ENCODE measurements at regions not wholly inside any gene's neighbourhood (a gene's known extent, or its start where the extent isn't known, plus 50 kb on each side); places are given as distances from the start of the nearest gene placed in this dataset.

GRCh38 chr9:108484468-108484867, 371.3 kb downstream of the ACTL7B start:
- H3K9me3 ChIP-seq (replicated peaks; ENCODE audit: control insufficient read depth, insufficient read depth, low read length) = no peaks in the 10 kb centered on the region
- no peak overlapping the region for H3K4me2 ChIP-seq (ENCODE audit: insufficient read depth, low read length)
- CTCF ChIA-PET = no interaction called here
- no peaks in the 10 kb centered on the region for H3K36me3 ChIP-seq (ENCODE audit: control insufficient read depth in 2 of 2, extremely low read depth in 1 of 2, insufficient read depth in 2 of 2, low read length in 2 of 2)
- H3K79me2 ChIP-seq (ENCODE audit: control insufficient read depth, insufficient read depth, low read length) = no peaks in the 10 kb centered on the region
- H3K27me3 ChIP-seq (ENCODE audit: control insufficient read depth in 2 of 2, insufficient read depth in 2 of 2, low read length in 2 of 2) = no peaks in the 10 kb centered on the region
- no peak overlapping the region for H3K4me3 ChIP-seq (replicated peaks in 1 of 3; ENCODE audit: insufficient read depth in 1 of 3, low read depth in 1 of 3, low read length in 3 of 3)
- no peak overlapping the region for H3K9ac ChIP-seq (replicated peaks; ENCODE audit: extremely low read depth, insufficient read depth, low read length)
- no peak overlapping the region for H2AFZ ChIP-seq (ENCODE audit: low read depth, low read length)
- H3K4me1 ChIP-seq (ENCODE audit: control insufficient read depth, extremely low read depth, insufficient read depth, low read length) = no peaks in the 10 kb centered on the region
- DNase-seq (ENCODE audit: low read depth, low spot score) = no peak
- POLR2A ChIA-PET = no interaction called here
- no peaks in the 10 kb centered on the region for H3K9me1 ChIP-seq (replicated peaks; ENCODE audit: control insufficient read depth, extremely low read depth, insufficient read depth, low read length)
- H4K20me1 ChIP-seq (replicated peaks; ENCODE audit: control insufficient read depth, extremely low read depth, insufficient read depth, low read length) = no peaks in the 10 kb centered on the region
- no peak for TF ChIP-seq MAX (IDR thresholded peaks at IDR 0.05; ENCODE audit: insufficient read depth, insufficient read length)
- no peak for TF ChIP-seq JUN (IDR thresholded peaks at IDR 0.05; ENCODE audit: borderline replicate concordance, insufficient read depth, insufficient read length, low read depth)
- TF ChIP-seq FOS (IDR thresholded peaks at IDR 0.05; ENCODE audit: borderline replicate concordance, insufficient read depth, low read length) = no peak
- TF ChIP-seq MYC (IDR thresholded peaks at IDR 0.05; ENCODE audit: low read depth, low read length) = no peak
- TF ChIP-seq GATA2 (IDR thresholded peaks at IDR 0.05; ENCODE audit: insufficient read depth, insufficient read length, low read depth, low read length) = no peak
- no peak for TF ChIP-seq POLR2AphosphoS5 (IDR thresholded peaks at IDR 0.05; ENCODE audit: insufficient read depth, low read depth, low read length)
- no peak for TF ChIP-seq EZH2 (IDR thresholded peaks at IDR 0.05; ENCODE audit: borderline replicate concordance, low read depth, low read length, severe bottlenecking)
- no peak for TF ChIP-seq CTCF (IDR thresholded peaks at IDR 0.05; ENCODE audit: extremely low read depth in 1 of 2, insufficient read depth in 1 of 2, low read depth in 1 of 2, low read length in 2 of 2)
- no peak for TF ChIP-seq POLR2A (IDR thresholded peaks at IDR 0.05; ENCODE audit: low read depth, low read length)
- BruUV-seq (replicated peaks) = no TSS peak
- dilution Hi-C loops (cut with MboI; ENCODE audit: extremely low pct_ligation_motif_present, low sequenced_read_pairs) = no loop called here
- no peak overlapping the region for H3K27ac ChIP-seq (ENCODE audit: insufficient read depth, low read depth, low read length)
- FAIRE-seq = no peak
- intact Hi-C loops (cut with micrococcal nuclease) = no loop called here

All from endothelial cell of umbilical vein (primary cell).